ENCODE measurements at regions not wholly inside any gene's neighbourhood (a gene's known extent, or its start where the extent isn't known, plus 50 kb on each side); places are given as distances from the start of the nearest gene placed in this dataset.

- DNase-seq, result no peak
These were observed 683.7 kb downstream of the POM121L12 start for GRCh38 chr7:53719122-53719521.

GRCh38 chr7:53740971-53741370 is 705.5 kb downstream of the POM121L12 start:
- DNase-seq, result no peak

DNA sequence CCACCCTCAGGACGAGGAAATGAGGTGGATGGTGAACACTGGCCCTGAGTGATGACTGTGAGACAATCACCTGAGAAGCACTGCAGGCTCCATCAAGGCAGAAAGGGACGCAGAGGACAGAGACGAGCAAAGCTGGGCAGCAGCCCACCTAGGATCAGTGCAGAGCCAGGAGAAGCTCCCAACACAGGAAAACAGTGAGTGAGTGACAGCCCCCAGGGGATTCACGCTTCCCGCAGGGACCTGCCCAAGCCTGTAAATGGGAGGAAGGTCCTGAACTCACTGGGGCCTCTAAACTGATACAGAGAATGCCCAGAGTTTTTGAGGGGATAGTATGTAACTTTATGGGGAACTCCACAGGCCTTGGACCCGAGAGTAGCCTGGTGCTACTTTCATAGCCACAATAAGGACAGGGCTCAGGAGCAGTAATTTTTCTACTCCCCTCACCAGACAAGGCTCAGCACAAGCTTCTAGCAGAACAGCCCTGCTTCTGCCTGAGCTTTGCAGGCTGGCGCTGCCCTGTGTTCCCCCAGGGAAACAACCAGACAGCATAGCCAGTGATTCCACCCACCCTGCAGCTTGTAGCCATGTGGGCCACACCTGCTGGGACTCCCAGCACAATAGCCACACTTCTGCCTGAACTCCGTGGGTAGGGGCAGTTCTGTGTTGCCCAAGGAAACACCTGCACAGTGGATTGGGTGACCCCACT is 708.4 kb downstream of the POM121L12 start:
- no peak for DNase-seq

DNA sequence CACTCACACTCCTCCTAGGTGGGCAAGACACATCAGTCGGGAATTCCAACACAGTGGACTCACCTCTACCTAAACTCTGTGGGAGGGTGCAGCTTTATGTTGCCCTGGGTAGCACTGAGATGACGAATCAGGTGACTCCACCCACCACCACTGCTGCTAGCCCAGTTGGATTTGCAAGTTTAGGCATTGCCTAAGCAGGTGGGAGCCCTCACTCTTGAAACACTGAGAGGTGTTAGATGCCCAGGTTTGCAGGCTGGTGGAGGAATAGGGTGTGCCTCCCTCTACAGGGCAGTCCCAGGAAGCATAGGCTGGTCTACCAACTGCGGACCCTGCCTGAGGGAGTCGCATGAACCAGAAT is 708.9 kb downstream of the POM121L12 start:
- DNase-seq, result no peak

DNA sequence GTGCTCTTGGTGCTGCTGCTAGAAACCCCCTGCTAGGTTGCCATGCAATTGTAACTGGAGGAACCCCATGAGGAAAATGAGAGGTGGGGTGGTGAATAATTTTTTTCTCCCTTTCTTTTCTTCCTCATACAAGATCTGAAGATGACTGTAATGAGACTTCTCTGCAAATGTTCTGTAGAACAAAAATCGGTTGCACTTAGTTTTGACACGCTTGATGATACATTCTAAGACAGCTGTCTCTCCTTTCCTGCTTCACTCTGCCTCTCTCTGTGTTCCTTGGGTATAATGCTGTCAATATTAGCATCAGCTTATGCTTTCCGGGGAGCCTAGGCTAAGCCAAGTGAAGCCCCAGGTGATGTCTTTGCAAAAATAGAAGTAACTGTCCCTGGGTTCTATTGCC is 721.5 kb downstream of the POM121L12 start:
- DNase-seq, result no peak

- DNase-seq, result no peak
These were observed 732.8 kb downstream of the POM121L12 start for GRCh38 chr7:53768186-53768585.

DNA sequence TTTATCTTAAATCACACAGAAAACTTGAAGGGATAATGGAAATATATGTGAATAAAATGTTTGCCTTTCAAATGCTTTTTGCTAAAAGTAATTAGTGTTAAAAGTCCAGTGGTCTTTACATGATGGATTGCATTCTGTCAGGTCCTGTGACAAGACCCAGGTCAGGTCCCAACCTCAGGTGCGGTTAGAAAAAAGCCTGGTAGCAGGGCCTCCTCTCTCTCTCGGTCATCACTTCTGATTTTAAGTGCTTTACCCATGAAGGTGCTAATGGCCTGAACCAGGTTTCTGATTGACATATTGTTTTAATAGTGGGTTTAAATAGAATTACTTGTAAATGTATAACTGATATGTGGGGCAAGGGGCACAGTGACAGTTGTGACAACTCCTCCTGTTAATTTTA is 736.3 kb downstream of the POM121L12 start:
- DNase-seq, result no peak

- DNase-seq, result no peak
These were observed 740.9 kb downstream of the POM121L12 start for GRCh38 chr7:53776323-53776722.

DNA sequence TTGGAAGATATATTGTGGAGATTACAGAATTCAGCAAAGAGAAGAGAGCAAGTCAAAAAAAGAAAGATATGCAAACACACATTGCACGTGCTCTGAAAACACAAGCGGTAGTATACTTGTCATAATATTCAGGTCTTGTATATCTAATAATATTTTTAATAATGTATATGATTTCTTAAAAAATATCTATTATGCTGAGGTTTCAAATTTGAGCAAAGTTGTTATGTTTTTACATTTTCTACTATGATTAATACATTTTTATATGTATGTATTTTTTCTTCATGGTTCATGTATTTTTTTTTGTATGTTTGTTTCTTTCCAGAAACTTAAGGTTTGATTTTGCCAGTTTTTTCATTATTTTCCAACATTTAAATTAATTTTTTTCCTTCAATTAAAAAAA is 752.4 kb upstream of the VSTM2A start:
- DNase-seq, result no peak

DNA sequence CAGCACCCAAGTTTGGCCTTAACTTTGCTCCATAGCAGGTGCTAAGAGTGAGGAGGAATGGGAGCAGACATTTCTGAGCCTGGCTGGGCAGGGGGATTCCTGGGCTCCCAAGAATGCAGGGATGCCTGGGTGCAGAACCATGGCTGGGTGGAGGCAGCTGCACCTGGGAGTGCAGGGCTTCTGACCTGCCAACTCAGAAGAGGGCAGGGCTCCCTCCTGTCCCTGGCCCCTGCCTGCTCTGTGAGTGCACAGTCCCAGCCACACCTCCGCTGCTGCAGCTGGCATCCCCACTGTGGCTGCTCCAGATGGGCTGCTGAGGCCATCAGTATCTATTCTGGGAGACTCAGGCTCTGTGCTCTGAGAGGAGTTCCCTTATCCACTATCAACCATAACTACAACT is 747.4 kb upstream of the VSTM2A start:
- no peak for DNase-seq

DNA sequence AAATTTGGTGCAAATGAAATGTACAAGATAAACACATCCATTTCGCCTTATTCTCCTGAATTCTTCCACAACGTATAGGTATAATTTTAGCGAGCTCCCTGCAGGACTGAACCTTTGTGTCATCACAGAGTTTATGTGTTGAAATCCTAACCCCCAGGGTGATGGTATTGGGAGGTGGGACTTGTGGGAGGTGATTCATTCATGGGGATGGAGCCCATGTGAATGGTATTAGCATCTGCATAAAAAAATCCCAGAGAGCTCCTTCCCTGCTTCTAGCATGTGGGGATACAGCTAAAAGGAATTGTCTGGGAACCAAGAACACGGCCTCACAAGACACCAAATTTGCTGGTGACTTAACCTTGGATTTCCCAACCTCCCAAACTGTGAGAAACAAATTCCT is 741.4 kb upstream of the VSTM2A start:
- no peak for DNase-seq

- DNase-seq, result peak; percentile 56
These were observed 736.1 kb upstream of the VSTM2A start for GRCh38 chr7:53806119-53806518.

DNA sequence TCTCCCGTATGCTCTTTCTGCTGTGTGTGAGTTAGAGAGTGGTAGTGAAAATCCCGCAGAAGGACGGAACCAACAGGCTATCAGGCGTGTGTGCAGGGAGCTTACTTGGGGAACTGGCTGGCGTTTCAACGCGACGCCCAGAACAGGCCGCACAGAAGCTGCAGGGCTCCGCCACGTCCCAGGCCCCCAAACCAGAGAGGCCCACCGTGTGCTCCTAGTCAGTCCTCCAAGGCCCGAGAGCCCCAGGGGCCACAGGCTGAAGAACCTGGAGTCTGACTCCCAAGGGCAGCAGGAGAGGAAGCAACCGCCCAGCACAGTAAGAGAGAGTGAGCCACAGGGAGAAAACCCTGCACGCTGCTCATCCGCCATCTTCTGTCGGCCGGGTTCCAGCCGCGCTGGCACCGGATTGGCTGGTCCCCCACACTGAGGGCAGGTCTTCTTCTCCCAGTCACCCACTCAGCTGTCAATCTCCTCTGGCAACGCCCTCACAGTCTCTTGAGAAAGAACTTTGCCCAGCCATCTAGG is 730.6 kb upstream of the VSTM2A start:
- no peak for DNase-seq

GRCh38 chr7:53812135-53812534 is 730.0 kb upstream of the VSTM2A start:
- no peak for DNase-seq

DNA sequence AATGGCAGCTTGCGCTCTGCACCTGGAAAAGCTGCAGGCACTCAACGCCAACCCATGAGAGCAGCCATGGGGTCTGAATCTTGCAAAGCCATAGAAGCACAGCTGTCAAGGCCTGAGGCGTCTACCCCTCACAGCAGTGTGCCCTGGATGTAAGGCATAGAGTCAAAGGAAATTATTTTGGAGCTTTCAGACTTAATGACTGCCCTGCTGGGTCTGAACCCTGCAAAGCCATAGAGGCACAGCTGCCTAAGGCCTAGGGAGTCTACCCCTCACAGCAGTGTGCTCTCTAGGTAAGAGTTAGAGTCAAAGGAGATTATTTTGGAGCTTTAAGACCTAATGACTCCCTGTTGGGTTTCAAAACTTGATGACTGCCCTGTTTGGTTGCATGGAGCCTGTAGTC is 706.9 kb upstream of the VSTM2A start:
- DNase-seq, result no peak

DNA sequence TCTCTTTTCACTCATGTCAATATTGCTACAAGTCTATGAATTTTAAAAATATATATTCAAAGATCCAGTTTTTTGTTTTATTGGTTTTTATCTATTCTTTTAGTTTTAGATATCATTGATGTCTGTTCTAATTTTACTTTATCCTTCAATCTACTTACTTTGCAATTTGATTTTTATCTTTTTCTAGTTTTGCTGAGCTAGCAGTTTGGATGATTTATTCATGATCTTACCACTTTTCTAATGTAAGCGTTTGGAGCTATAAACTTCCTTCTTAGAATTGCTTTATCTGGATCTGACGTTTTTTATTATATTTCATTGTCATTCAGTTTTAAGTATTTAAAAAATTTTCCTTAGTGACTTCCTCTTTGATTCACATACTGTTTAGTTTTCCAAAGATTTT is 664.5 kb upstream of the VSTM2A start:
- DNase-seq, result no peak

DNA sequence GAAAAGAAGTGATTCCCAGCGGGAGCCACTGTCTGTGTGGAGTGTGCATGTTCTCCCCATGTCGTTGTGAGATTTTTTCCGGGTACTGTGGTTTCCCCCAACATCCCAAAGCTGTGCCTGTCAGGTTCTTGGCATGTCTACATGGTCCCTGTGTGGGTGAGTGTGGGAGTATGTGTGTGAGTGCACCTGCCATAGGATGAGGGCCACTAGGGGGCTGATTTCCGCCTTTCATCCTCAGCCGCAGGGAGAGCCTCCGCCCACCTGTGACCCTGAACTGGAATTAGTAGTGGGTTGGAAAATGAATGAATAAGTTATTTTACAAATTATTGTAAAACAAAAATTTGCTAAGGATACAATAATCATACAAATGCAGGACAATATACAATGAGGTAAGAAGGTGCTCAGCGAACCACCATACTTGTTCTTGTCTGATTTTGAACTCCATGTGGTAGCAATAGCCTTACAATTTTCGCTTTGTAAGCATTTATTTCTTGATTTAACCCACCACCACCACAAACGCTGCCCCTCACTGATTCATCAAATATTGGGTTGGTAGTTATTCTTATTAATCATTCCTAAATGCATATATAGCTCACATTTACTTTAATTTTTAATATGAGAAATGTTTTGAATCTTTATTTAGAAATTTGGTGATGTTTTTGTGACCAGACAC is 641.2 kb upstream of the VSTM2A start:
- no peak for DNase-seq

GRCh38 chr7:53904355-53904754 is 637.8 kb upstream of the VSTM2A start:
- no peak for DNase-seq

DNA sequence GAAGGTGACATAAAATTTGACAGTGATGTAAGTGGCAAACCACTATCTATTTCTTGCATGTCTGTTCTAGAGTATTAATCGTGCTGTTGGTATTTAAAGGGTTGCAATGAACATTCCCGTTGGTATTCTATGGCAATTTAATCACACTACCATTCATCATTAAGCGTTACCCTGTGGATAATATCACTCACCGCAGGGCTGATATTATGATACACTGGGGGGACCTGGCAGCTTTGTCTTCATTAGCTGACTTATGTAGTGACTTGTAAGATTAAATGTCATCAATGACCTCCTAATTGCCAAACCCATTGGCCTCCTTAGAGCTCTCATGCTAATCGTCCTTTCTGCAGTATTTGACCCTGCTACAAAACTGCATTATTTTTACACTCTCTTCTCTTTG is 624.5 kb upstream of the VSTM2A start:
- DNase-seq, result no peak

GRCh38 chr7:53920011-53920410 is 622.2 kb upstream of the VSTM2A start:
- no peak for DNase-seq

DNA sequence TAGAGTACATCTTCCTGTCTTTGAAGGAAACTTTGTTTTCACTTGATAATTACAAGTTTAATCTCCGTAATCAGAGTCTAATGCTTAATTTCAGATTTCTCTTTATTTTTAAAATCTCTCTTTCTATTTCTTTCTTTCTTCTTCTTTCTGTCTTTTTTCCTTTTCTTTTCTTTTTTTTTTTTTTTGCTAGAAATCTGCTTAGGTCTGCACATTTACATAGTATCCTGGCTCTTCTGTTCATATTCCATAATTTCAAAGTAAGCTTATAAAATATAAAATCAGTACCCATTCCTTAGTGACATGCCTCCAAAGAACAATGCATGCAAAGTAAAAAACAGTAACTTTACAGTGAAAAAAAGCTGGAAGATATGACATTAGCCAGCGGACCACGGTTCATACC is 601.7 kb upstream of the VSTM2A start:
- DNase-seq, result no peak

DNA sequence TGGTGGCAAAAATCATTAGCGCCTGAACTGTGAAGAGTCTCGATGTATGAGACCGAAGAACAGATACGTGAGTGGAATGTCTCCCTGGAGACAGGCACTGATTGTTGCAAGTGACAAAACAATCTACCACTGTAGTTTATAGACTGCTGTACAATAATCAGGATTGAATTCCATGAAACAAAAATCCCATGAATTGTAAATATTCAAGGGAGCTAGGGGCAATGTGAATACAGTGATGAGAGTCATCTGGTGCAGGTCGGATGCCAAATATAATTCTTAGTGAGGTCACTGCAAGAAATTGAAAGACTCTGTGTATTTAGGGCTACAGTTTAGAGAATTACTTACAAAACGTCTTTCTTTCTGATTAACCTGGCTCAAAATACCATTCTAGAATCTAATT is 594.4 kb upstream of the VSTM2A start:
- no peak for DNase-seq

GRCh38 chr7:53965716-53966115 is 576.5 kb upstream of the VSTM2A start:
- DNase-seq, result no peak

DNA sequence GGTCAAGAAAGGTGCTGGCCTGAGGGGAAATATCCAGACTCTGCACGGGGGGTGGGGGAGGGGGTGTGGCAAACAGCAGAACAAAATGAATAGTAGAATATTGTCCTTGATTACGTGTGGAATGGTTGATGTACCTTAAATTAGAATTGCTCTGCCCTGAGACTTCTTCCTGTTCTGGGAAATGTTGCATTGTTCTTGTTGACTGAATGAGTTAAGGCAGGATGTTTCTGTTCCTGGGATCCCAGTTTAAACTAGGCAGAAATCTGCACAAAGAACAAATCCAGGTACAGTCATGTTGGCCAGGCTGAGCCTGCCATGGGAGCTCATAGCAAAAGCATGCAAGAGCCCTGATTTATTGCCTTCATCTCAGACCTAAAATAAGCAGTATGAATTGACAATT is 558.7 kb upstream of the VSTM2A start:
- no peak for DNase-seq

- no peak for DNase-seq
These were observed 557.4 kb upstream of the VSTM2A start for GRCh38 chr7:53984776-53985175.

Data from DMS79 (cell line).